Endothelial cell of umbilical vein (primary cell): ENCODE measurements at regions not wholly inside any gene's neighbourhood (a gene's known extent, or its start where the extent isn't known, plus 50 kb on each side); places are given as distances from the start of the nearest gene placed in this dataset.

Experiments
- BruUV-seq: library from RNA; stranded (reverse); fragments of 400-500 nt; replicated peaks from 2 replicates; lab custom pipeline; 2021; lab: Mats Ljungman, UMichigan
- CTCF ChIA-PET: fragments of 300-600, 350-600 bp; sonication (Branson Sonifier 250); formaldehyde crosslinking; loops from one replicate; lab custom pipeline; 2021; ENCODE audit warnings: antibody characterized with exemption, inconsistent platforms; lab: Charles Lee
- POLR2A ChIA-PET: fragments of 300-600, 350-600 bp; sonication (Branson Sonifier 250); formaldehyde crosslinking; loops from one replicate; lab custom pipeline; 2021; ENCODE audit warnings: antibody characterized with exemption, inconsistent platforms; lab: Charles Lee
- DNase-seq: peaks from one replicate; pipeline ENCODE4 v3.0.0-alpha.2; 2011; ENCODE audit warnings: low read depth, low spot score
- FAIRE-seq: peaks from 2 replicates; lab custom pipeline; 2011; peaks lifted over from hg19 to GRCh38; lab: Jason Lieb, UNC
- H2AFZ ChIP-seq: 2 replicates; pipeline ENCODE4 v1.6.0; 2012; ENCODE audit warnings: low read depth, low read length, control low read depth, inconsistent platforms
- H3K27ac ChIP-seq: 2 replicates; pipeline ENCODE4 v1.5.1; 2011; ENCODE audit warnings: low read depth, mild to moderate bottlenecking, control low read depth, low read length, moderate library complexity; ENCODE audit not compliant: insufficient read depth
- H3K27me3 ChIP-seq, 2 experiments: 2 replicates each; pipeline versions ENCODE4 v1.6.0 to v1.6.1; 2011; ENCODE audit warnings: low read length in 2 of 2, mixed read lengths in 1 of 2; ENCODE audit not compliant: control insufficient read depth in 2 of 2, insufficient read depth in 2 of 2
- H3K36me3 ChIP-seq, 2 experiments: 2 replicates in 1 of 2; 3 replicates in 1 of 2; pipeline ENCODE4 v1.5.1; 2011; ENCODE audit warnings: low read length in 2 of 2, mild to moderate bottlenecking in 1 of 2, moderate library complexity in 1 of 2; ENCODE audit not compliant: control insufficient read depth in 2 of 2, insufficient read depth in 2 of 2; ENCODE audit errors: extremely low read depth in 1 of 2
- H3K4me1 ChIP-seq: 3 replicates; pipeline ENCODE4 v1.5.1; 2011; ENCODE audit warnings: mild to moderate bottlenecking, low read length; ENCODE audit not compliant: control insufficient read depth, insufficient read depth; ENCODE audit errors: extremely low read depth
- H3K4me2 ChIP-seq: 2 replicates; pipeline ENCODE4 v1.6.1; 2011; ENCODE audit warnings: low read length, control low read depth, mixed read lengths; ENCODE audit not compliant: insufficient read depth
- H3K4me3 ChIP-seq, 3 experiments: fragments of 200-600 bp in 1 of 3; sonication (generic), shearing (Covaris generic) in 1 of 3; replicated peaks in 1 of 3; 2 replicates each; pipeline ENCODE4 v1.5.1; 2011 to 2016; ENCODE audit warnings: control low read depth in 3 of 3, low read length in 3 of 3, mild to moderate bottlenecking in 2 of 3, inconsistent platforms in 1 of 3, low read depth in 1 of 3, moderate library complexity in 1 of 3; ENCODE audit not compliant: insufficient read depth in 1 of 3
- H3K79me2 ChIP-seq: 2 replicates; pipeline ENCODE4 v1.6.0; 2012; ENCODE audit warnings: low read length, inconsistent platforms; ENCODE audit not compliant: control insufficient read depth, insufficient read depth
- H3K9ac ChIP-seq: replicated peaks from 2 replicates; pipeline ENCODE3; 2011; ENCODE audit warnings: low read length, control low read depth; ENCODE audit not compliant: insufficient read depth; ENCODE audit errors: extremely low read depth
- H3K9me1 ChIP-seq: replicated peaks from 3 replicates; pipeline ENCODE4 v1.6.0; 2011; ENCODE audit warnings: mild to moderate bottlenecking, low read length; ENCODE audit not compliant: control insufficient read depth, insufficient read depth; ENCODE audit errors: extremely low read depth
- H3K9me3 ChIP-seq: replicated peaks from 2 replicates; pipeline ENCODE4 v1.5.1; 2012; ENCODE audit warnings: low read length, inconsistent platforms; ENCODE audit not compliant: control insufficient read depth, insufficient read depth
- H4K20me1 ChIP-seq: replicated peaks from 2 replicates; pipeline ENCODE3; 2011; ENCODE audit warnings: mild to moderate bottlenecking, low read length; ENCODE audit not compliant: control insufficient read depth, insufficient read depth; ENCODE audit errors: extremely low read depth
- EZH2 ChIP-seq: IDR thresholded peaks from 2 replicates; pipeline ENCODE4 v1.6.1; 2012; ENCODE audit warnings: borderline replicate concordance, low read depth, mild to moderate bottlenecking, moderate library complexity, low read length, inconsistent platforms; ENCODE audit not compliant: severe bottlenecking
- FOS ChIP-seq: IDR thresholded peaks from 2 replicates; pipeline ENCODE4 v1.6.1; 2011; ENCODE audit warnings: mild to moderate bottlenecking, low read length, moderate library complexity, borderline replicate concordance; ENCODE audit not compliant: insufficient read depth
- GATA2 ChIP-seq: IDR thresholded peaks from 2 replicates; pipeline ENCODE4 v1.7.0; 2011; ENCODE audit warnings: low read depth, mild to moderate bottlenecking, moderate library complexity, mixed read lengths, low read length; ENCODE audit not compliant: insufficient read length, insufficient read depth
- JUN ChIP-seq: IDR thresholded peaks from 2 replicates; pipeline ENCODE4 v1.6.1; 2011; ENCODE audit warnings: borderline replicate concordance, low read depth; ENCODE audit not compliant: insufficient read length, insufficient read depth
- MYC ChIP-seq: IDR thresholded peaks from one replicate; pipeline ENCODE4 v1.6.1; 2011; ENCODE audit warnings: mild to moderate bottlenecking, low read depth, low read length
- POLR2A ChIP-seq: IDR thresholded peaks from 2 replicates; pipeline ENCODE4 v1.6.1; 2012; ENCODE audit warnings: low read depth, mild to moderate bottlenecking, control low read depth, low read length
- POLR2AphosphoS5 ChIP-seq: IDR thresholded peaks from 2 replicates; pipeline ENCODE4 v1.6.1; 2012; ENCODE audit warnings: low read depth, mild to moderate bottlenecking, control low read depth, low read length, moderate library complexity; ENCODE audit not compliant: insufficient read depth
- dilution Hi-C: fragments of 300-500 bp; cut with MboI; formaldehyde crosslinking; loops from one replicate; pipeline ENCODE4 v1.15.0; 2019; ENCODE audit warnings: low sequenced_read_pairs; ENCODE audit not compliant: extremely low pct_ligation_motif_present
- intact Hi-C: fragments of 100-400 bp; cut with micrococcal nuclease; formaldehyde crosslinking; loops from one replicate; pipeline ENCODE4 v1.10.0; 2022
- TF ChIP-seq, protein P1 (sequence below), 2 donors: IDR thresholded peaks; 1 replicate in 1 of 2; 2 replicates in 1 of 2; pipeline ENCODE4 v1.5.1; 2011; ENCODE audit warnings: low read length in 2 of 2, mild to moderate bottlenecking in 2 of 2, moderate library complexity in 2 of 2, control low read depth in 1 of 2, inconsistent platforms in 1 of 2, low read depth in 1 of 2; ENCODE audit not compliant: insufficient read depth in 1 of 2; ENCODE audit errors: extremely low read depth in 1 of 2
- TF ChIP-seq, protein P2 (sequence below): IDR thresholded peaks from 2 replicates; pipeline ENCODE4 v1.6.1; 2011; ENCODE audit not compliant: insufficient read depth, insufficient read length

DNA sequence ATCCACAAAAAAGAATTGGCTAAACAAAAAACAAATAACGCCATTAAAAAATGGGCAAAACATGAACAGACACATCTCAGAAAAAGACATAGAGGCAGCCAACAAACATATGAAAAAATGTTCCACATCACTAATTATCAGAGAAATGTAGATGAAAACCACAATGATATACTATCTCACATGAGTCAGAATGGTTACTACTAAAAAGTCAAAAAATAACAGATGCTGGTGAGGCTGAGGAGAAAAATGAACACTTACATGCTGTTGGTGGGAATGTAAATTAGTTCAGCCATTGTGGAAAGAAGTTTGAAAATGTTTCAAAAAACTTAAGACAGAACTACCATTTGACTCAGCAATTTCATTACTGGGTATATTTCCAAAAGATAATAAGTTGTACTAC, 430.1 kb upstream of the JAG1 start:
- FAIRE-seq (no peak), DNase-seq (no peak)
- dilution Hi-C loops: no loop called here
- Histone ChIP-seq H3K4me3 (no peak overlapping the region), H3K27ac (no peak overlapping the region), H3K4me1 (peaks cover 12% of the 10 kb centered on the region), H3K27me3 (no peaks in the 10 kb centered on the region), H4K20me1 (no peaks in the 10 kb centered on the region), H2AFZ (no peak overlapping the region), H3K9me3 (no peaks in the 10 kb centered on the region), H3K9ac (no peak overlapping the region), H3K4me2 (no peak overlapping the region), H3K79me2 (no peaks in the 10 kb centered on the region), H3K9me1 (no peaks in the 10 kb centered on the region), H3K36me3 (no peaks in the 10 kb centered on the region)
- ChIA-PET POLR2A (no interaction called here), CTCF (no interaction called here)
- intact Hi-C loops: no loop called here
- TF ChIP-seq GATA2 (no peak), JUN (no peak), MYC (no peak), EZH2 (no peak), FOS (no peak), POLR2A (no peak), POLR2AphosphoS5 (no peak)
- TF ChIP-seq, protein P1, sequence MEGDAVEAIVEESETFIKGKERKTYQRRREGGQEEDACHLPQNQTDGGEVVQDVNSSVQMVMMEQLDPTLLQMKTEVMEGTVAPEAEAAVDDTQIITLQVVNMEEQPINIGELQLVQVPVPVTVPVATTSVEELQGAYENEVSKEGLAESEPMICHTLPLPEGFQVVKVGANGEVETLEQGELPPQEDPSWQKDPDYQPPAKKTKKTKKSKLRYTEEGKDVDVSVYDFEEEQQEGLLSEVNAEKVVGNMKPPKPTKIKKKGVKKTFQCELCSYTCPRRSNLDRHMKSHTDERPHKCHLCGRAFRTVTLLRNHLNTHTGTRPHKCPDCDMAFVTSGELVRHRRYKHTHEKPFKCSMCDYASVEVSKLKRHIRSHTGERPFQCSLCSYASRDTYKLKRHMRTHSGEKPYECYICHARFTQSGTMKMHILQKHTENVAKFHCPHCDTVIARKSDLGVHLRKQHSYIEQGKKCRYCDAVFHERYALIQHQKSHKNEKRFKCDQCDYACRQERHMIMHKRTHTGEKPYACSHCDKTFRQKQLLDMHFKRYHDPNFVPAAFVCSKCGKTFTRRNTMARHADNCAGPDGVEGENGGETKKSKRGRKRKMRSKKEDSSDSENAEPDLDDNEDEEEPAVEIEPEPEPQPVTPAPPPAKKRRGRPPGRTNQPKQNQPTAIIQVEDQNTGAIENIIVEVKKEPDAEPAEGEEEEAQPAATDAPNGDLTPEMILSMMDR (IDR thresholded peaks at IDR 0.05; ENCODE audit: extremely low read depth in 1 of 2, insufficient read depth in 1 of 2, low read depth in 1 of 2, low read length in 2 of 2): no peak
- TF ChIP-seq, protein P2, sequence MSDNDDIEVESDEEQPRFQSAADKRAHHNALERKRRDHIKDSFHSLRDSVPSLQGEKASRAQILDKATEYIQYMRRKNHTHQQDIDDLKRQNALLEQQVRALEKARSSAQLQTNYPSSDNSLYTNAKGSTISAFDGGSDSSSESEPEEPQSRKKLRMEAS: no peak
- no TSS peak for BruUV-seq
